ENCODE measurements at regions not wholly inside any gene's neighbourhood (a gene's known extent, or its start where the extent isn't known, plus 50 kb on each side); places are given as distances from the start of the nearest gene placed in this dataset.

GRCh38 chr22:48145738-48146137, 1383.3 kb downstream of the TBC1D22A start:
- CTCF ChIA-PET (ENCODE audit: low intra/inter-chr PET ratio, low total read pairs) = no interaction called here
- intact Hi-C loops (cut with micrococcal nuclease; ENCODE audit: unreplicated experiment) = no loop called here
- in situ Hi-C loops (cut with HindIII; ENCODE audit: extremely low pct_ligation_motif_present, low pct_unique_long_range_greater_than_20kb) = no loop called here
- Histone ChIP-seq H3K36me3 (replicated peaks in 1 of 2; ENCODE audit: control insufficient read depth in 1 of 2, insufficient read depth in 2 of 2, low read length in 2 of 2) (no peaks in the 10 kb centered on the region), H2AFZ (ENCODE audit: low read length) (no peak overlapping the region), H3K4me3 (replicated peaks in 1 of 3; ENCODE audit: insufficient read depth in 1 of 3, low read depth in 2 of 3, low read length in 3 of 3) (no peak overlapping the region), H3K9ac (ENCODE audit: insufficient read depth, low read depth, low read length) (no peak overlapping the region), H3K27me3 (ENCODE audit: control insufficient read depth in 1 of 2, insufficient read depth in 2 of 2, low read length in 2 of 2) (peaks cover 4 to 29% of the 10 kb centered on the region in 2 experiments; a peak in 4 of 5 replicates), H3K27ac (ENCODE audit: extremely low read length, insufficient read depth, low read length) (no peak overlapping the region), H3K9me3 (ENCODE audit: low read length) (no peaks in the 10 kb centered on the region), H3K4me1 (ENCODE audit: insufficient read depth, low read length) (no peaks in the 10 kb centered on the region), H3K4me2 (ENCODE audit: low read depth, low read length) (no peak overlapping the region), H3K79me2 (ENCODE audit: insufficient read depth, low read length) (no peaks in the 10 kb centered on the region), H4K20me1 (ENCODE audit: insufficient read depth, low read length) (no peaks in the 10 kb centered on the region)
- POLR2A ChIA-PET = no interaction called here
- 0% methylated on average over 6 of the region's 7 CpGs for WGBS (ENCODE audit: low lambda C conversion rate)
- no peak for ATAC-seq
- BruUV-seq (replicated peaks) = no TSS peak
- FAIRE-seq = no peak
- DNase-seq (ENCODE audit: low spot score) = no peak
- TF ChIP-seq ZFP36L1 (CRISPR knock-in tag; IDR thresholded peaks at IDR 0.05) (no peak), E2F2 (CRISPR knock-in tag; IDR thresholded peaks at IDR 0.05; ENCODE audit: borderline replicate concordance) (no peak), NR0B2 (CRISPR knock-in tag; IDR thresholded peaks at IDR 0.05) (no peak), ZNF567 (CRISPR knock-in tag; IDR thresholded peaks at IDR 0.05; ENCODE audit: borderline replicate concordance) (no peak), ZNF674 (CRISPR knock-in tag; IDR thresholded peaks at IDR 0.05; ENCODE audit: low read depth) (no peak), ZNF224 (CRISPR knock-in tag; IDR thresholded peaks at IDR 0.05) (no peak), TIGD3 (CRISPR knock-in tag; IDR thresholded peaks at IDR 0.05; ENCODE audit: borderline replicate concordance) (no peak), CTCF (CRISPR knock-in tag; IDR thresholded peaks at IDR 0.05) (no peak), POGZ (CRISPR knock-in tag; IDR thresholded peaks at IDR 0.05) (no peak), CEBPG (CRISPR knock-in tag; IDR thresholded peaks at IDR 0.05) (no peak), SRF (IDR thresholded peaks at IDR 0.05; ENCODE audit: low read depth, low read length) (no peak), PBX2 (CRISPR knock-in tag; IDR thresholded peaks at IDR 0.05) (no peak), HNRNPH1 (optimal IDR thresholded peaks at IDR 0.05; ENCODE audit: low read depth, low read length) (no peak), FOXA3 (CRISPR knock-in tag; IDR thresholded peaks at IDR 0.05) (no peak), HDAC6 (IDR thresholded peaks at IDR 0.05; ENCODE audit: low read depth, low read length) (no peak), ZNF326 (CRISPR knock-in tag; IDR thresholded peaks at IDR 0.05; ENCODE audit: borderline replicate concordance) (no peak)

Data from HepG2 (cell line).